SK-N-SH (cell line): ENCODE measurements at regions not wholly inside any gene's neighbourhood (a gene's known extent, or its start where the extent isn't known, plus 50 kb on each side); places are given as distances from the start of the nearest gene placed in this dataset.

Experiments
- CHD2 ChIP-seq: fragments of 150-350 bp; IDR thresholded peaks from 2 replicates; pipeline ENCODE4 v1.6.1; 2018; ENCODE audit warnings: low read length; ENCODE audit not compliant: partially characterized antibody
- CTCF ChIP-seq: fragments of 200-600 bp; sonication (generic); IDR thresholded peaks from 2 replicates; pipeline ENCODE4 v1.6.1; 2017; ENCODE audit warnings: antibody characterized with exemption, mild to moderate bottlenecking, moderate library complexity
- EP300 ChIP-seq, 2 experiments: IDR thresholded peaks; 2 replicates each; pipeline versions ENCODE4 v1.4.0 to v1.6.1; 2012; ENCODE audit warnings: borderline replicate concordance in 1 of 2, low read depth in 1 of 2, low read length in 1 of 2
- EZH2phosphoT487 ChIP-seq: fragments of 200-600 bp; sonication (generic); IDR thresholded peaks from 2 replicates; pipeline ENCODE4 v1.6.1; 2017; ENCODE audit warnings: low read depth, mixed run types, mild to moderate bottlenecking, antibody characterized with exemption, moderate library complexity, borderline replicate concordance
- FOXM1 ChIP-seq: IDR thresholded peaks from 2 replicates; pipeline ENCODE4 v1.4.0; 2012; ENCODE audit warnings: low read depth, mild to moderate bottlenecking
- JUND ChIP-seq: IDR thresholded peaks from 2 replicates; pipeline ENCODE4 v1.4.0; 2012
- MAX ChIP-seq: IDR thresholded peaks from 2 replicates; pipeline ENCODE4 v1.4.0; 2012; ENCODE audit warnings: low read depth
- MEF2A ChIP-seq: IDR thresholded peaks from 2 replicates; pipeline ENCODE4 v1.4.0; 2012; ENCODE audit warnings: low read depth, borderline replicate concordance
- NFIC ChIP-seq: IDR thresholded peaks from 2 replicates; pipeline ENCODE4 v1.4.0; 2012; ENCODE audit warnings: borderline replicate concordance
- POLR2AphosphoS5 ChIP-seq: IDR thresholded peaks from 2 replicates; pipeline ENCODE4 v1.6.1; 2012; ENCODE audit warnings: low read depth, low read length
- RAD21 ChIP-seq: IDR thresholded peaks from 2 replicates; pipeline ENCODE4 v1.6.1; 2012; ENCODE audit warnings: mild to moderate bottlenecking, low read length
- RCOR1 ChIP-seq: fragments of 150-350 bp; IDR thresholded peaks from 2 replicates; pipeline ENCODE4 v1.6.1; 2017; ENCODE audit warnings: antibody characterized with exemption, low read length
- REST ChIP-seq: IDR thresholded peaks from 2 replicates; pipeline ENCODE4 v1.6.1; 2012; ENCODE audit warnings: mild to moderate bottlenecking, low read depth, low read length, moderate library complexity
- SMC3 ChIP-seq: IDR thresholded peaks from 2 replicates; pipeline ENCODE4 v1.6.1; 2012; ENCODE audit warnings: low read depth, low read length, improper control_type of control experiment

GRCh38 chr7:54343511-54343910, 198.7 kb upstream of the VSTM2A start:
- TF ChIP-seq NFIC (no peak), POLR2AphosphoS5 (no peak), CTCF (no peak), MEF2A (no peak), EP300 (IDR thresholded peaks at IDR 0.05; ENCODE audit: borderline replicate concordance in 1 of 2, low read depth in 1 of 2, low read length in 1 of 2) (no peak), MAX (no peak), RCOR1 (no peak), SMC3 (no peak), FOXM1 (no peak), CHD2 (no peak), RAD21 (no peak), REST (no peak), JUND (no peak), EZH2phosphoT487 (no peak)
